ENCODE measurements at regions not wholly inside any gene's neighbourhood (a gene's known extent, or its start where the extent isn't known, plus 50 kb on each side); places are given as distances from the start of the nearest gene placed in this dataset.

GRCh38 chr11:35063488-35063931, 75.5 kb upstream of the CD44 start (continued):
- TF ChIP-seq STAG1 (CRISPR knock-in tag; IDR thresholded peaks at IDR 0.05; ENCODE audit: borderline replicate concordance) (no peak), ZNF609 (CRISPR knock-in tag; IDR thresholded peaks at IDR 0.05; ENCODE audit: borderline replicate concordance) (no peak), PHF8 (IDR thresholded peaks at IDR 0.05; ENCODE audit: borderline replicate concordance, low read length) (no peak), PURB (CRISPR knock-in tag; IDR thresholded peaks at IDR 0.05; ENCODE audit: low read depth) (no peak), SRF (CRISPR knock-in tag; IDR thresholded peaks at IDR 0.05) (no peak), ZNF717 (CRISPR knock-in tag; IDR thresholded peaks at IDR 0.05) (no peak), HMG20B (CRISPR knock-in tag; IDR thresholded peaks at IDR 0.05) (no peak), GTF2E2 (tag; IDR thresholded peaks at IDR 0.05) (no peak), SRSF1 (IDR thresholded peaks at IDR 0.05; ENCODE audit: low read depth, low read length) (no peak), MEF2A (IDR thresholded peaks at IDR 0.05; ENCODE audit: control insufficient read depth, low read depth, low read length) (no peak), PREB (CRISPR knock-in tag; IDR thresholded peaks at IDR 0.05) (no peak), TRIM25 (IDR thresholded peaks at IDR 0.05; ENCODE audit: borderline replicate concordance) (no peak), TCF3 (CRISPR knock-in tag; IDR thresholded peaks at IDR 0.05) (peak; percentile 89), RFX1 (IDR thresholded peaks at IDR 0.05) (no peak), ZBTB17 (CRISPR knock-in tag; IDR thresholded peaks at IDR 0.05) (no peak), BCOR (IDR thresholded peaks at IDR 0.05) (no peak), MAFK (IDR thresholded peaks at IDR 0.05; ENCODE audit: low read length) (no peak), PRPF4 (IDR thresholded peaks at IDR 0.05; ENCODE audit: insufficient read depth, low read depth, low read length, poor library complexity, severe bottlenecking) (no peak), HIVEP1 (CRISPR knock-in tag; IDR thresholded peaks at IDR 0.05) (no peak)
- TF ChIP-seq, protein P1, sequence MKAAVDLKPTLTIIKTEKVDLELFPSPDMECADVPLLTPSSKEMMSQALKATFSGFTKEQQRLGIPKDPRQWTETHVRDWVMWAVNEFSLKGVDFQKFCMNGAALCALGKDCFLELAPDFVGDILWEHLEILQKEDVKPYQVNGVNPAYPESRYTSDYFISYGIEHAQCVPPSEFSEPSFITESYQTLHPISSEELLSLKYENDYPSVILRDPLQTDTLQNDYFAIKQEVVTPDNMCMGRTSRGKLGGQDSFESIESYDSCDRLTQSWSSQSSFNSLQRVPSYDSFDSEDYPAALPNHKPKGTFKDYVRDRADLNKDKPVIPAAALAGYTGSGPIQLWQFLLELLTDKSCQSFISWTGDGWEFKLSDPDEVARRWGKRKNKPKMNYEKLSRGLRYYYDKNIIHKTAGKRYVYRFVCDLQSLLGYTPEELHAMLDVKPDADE (conservative IDR thresholded peaks at IDR 0.05; ENCODE audit: control insufficient read depth, low read depth, low read length) = no peak
